HUDEP-2 (cell line): ENCODE measurements at regions not wholly inside any gene's neighbourhood (a gene's known extent, or its start where the extent isn't known, plus 50 kb on each side); places are given as distances from the start of the nearest gene placed in this dataset.
A peak's percentile ranks its signal among the peaks of the same experiment; 100 is the strongest.
"Not testable (repeated sequence)": the region's sequence is repeated elsewhere in the genome, so short reads cannot be mapped to it uniquely, and the experiment has no call there.

Source experiments
- DNase-seq, 76 experiments: peaks; one replicate each; lab custom pipeline; 2025; ENCODE audit not compliant: unreplicated experiment in 76 of 76; lab: John Stamatoyannopoulos, UW

DNA sequence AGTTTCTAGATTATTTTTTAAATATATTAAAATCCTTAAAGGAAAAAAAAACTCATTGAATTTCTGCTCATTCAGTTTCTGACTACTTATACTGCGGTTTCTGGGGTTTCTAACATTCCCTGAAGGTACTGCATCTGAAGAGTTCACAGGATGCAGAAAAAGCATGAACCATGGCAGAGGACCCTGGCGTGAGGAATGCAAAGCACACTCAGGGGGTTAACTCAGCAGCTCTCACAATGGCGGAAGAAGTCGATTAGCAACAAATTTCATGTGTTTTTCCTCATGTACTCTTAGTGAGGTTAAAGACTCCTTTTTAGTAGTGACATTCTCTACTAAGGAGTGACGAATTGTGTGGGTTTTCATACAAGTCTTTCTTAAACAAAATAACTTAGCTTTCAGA is 975.6 kb downstream of the NCAM2 start:
- DNase-seq, result no peak

DNA sequence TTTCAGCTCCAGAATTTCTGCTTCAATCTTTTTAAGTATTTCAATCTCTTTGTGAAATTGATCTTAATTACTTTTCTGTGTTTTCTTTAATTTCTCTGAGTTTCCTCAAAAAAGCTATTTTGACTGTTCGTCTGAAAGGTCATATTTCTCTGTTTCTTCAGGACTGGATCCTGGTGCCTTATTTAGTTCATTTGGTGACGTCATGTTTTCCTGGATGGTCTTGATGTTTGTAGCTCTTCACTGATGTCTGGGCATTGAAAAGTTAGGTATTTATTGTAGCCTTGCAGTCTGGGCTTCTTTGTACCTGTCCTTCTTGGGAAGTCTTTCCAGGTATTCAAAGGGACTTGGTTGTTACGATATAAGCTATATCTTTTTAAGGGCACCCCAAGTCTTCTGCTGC is 998.7 kb downstream of the NCAM2 start:
- DNase-seq, result no peak

DNA sequence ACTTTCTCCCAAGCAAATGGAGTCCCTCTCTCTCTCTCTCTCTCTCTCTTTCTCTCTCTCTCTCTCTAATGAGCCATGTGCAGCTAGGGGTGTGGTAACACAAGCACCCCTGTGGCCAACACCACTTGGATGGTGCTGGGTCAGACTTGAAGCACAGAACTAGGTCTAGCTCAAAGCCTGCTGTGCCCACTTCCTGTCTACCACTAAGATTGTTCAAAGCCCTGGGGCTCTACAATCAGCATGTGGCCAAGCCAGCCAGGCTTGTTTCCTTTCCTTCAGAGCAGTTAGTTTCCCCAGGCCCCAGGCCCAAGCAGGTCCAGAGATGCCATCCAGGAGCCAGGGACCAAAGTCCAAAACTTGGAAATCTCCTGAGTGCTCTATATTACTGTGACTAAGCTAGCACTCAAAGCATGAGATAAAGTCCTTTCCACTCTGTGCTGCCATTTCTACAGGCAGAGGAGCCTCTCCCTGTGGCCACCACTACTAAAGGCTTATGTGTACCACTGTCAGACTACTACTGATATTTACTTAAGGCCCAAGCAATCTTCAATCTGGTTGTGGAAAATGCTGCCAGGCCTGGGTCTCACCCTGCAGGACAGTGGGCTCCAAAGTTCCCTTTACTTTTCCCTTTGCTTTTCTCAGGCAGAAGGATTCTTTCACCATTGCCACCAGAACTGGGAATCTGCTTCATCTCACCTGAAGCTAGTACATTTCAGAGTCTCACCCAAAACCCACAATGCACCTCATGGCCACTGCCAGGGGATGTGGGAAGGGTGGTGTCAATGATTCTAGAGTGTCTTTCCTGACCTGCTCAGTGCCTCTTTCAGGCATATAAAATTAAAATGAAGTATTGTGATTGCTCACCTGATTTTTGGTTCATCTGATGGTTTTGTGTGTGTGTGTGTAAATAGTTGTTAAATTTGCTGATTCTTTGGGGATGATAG is 999.5 kb downstream of the NCAM2 start:
- no peak for DNase-seq

DNA sequence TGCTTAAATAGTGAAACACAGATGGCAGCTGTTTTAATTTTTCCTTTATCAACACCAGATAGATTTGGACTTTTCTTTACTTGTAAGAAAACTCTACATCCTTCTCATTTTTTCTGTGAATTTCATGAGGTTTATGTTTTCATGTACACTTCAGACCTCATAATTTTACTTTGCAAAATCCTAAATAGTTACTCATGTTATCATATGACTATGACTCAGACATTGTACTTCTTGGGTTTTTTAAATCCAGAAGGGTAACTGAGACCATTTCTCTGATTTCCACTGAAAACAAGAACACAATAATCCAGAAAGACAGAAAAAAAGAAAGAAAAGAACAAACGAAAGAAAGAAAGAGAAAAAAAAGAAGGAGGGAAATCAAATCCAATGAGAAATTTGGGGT is 1021.6 kb downstream of the NCAM2 start:
- DNase-seq, result no peak

DNA sequence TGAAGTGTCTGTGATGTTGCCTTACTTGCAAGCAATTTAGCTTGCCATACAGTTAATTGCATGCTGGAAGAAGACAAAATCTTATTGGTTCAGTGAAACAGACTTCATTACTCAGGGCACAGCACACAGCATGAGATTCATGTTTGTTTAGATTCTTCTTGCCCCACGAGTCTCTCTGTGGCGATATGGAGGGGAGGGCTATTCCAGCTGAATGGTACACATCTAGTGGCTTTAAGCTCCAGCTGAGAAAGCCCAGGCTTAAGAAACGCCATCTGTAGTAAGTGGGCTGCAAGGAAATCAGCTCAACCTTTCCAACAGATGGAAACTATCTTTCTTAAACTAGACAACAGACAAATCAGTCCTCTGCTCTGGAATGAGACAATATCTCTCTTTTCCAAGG is 1022.0 kb downstream of the NCAM2 start:
- DNase-seq, result no peak

DNA sequence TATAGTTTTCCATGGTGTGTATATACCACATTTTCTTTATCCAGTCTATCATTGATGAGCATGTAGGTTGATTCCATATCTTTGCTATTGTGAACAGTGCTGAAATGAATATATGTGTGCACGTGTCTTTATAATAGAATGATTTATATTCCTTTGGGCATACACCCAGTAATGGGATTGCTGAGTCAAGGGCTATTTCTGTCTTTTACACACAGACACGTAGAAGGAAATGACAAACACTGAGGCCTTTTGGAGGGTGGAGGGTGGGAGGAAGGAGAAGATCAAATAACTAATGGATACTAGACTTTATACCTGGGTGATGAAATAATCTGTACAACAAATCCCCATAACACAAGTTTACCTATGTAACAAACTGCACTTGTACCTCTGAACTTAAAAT is 1025.7 kb downstream of the NCAM2 start:
- DNase-seq, result not testable (repeated sequence)

DNA sequence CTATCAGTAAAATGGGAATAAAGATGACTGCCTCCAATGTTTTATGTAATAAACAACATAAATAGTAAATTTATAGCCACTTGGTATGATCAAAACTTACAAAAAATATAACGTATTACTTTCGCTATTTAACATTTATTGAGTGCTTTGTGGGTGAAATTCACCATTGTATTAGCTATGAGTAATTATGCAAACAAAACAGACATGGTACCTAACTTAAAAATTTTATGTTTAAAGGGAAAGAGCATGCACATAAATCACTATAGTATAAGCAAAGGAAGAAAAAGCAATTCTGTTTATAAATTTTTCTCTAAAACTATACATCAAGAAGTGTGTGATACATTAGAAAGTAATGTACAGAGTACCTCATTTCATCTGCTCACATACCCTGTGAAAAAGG is 1046.2 kb downstream of the NCAM2 start:
- DNase-seq, result no peak

DNA sequence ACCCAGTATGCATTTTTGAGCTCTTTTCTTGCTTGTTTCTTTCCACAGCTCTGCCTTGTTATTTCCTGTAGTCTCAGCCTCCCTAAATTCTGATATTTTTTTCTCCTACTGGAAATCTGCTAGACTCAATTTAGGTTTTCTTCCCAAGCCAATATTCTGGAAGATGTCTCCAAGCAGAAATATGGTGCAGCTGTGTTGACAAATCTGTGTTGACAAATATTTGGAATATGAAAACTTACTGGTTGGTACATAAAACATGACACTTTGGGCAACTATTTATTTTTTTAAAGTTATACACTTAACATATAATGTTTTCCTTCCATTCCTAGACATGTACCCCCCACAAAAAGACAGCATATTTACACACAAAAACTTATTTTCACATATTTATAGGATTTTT is 1048.4 kb downstream of the NCAM2 start:
- no peak for DNase-seq

DNA sequence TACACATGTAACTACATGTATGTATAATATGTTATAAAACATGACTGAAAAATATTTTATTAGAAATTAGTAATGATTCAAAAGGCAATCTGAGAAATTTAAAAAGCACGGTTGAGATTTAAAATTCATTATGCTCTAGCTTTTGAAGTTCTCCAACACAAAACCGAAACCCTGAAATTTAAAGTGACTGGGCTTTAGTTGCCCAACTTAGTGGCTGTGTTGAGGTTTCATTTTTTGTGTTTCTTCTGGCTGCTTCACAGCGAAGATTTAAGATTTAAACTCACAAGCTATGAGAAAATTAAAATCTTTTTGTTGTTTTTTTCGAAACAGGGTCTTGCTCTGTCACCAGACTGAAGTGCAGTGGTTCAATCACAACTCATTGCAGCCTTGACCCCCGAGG is 1058.7 kb downstream of the NCAM2 start:
- DNase-seq, result no peak

DNA sequence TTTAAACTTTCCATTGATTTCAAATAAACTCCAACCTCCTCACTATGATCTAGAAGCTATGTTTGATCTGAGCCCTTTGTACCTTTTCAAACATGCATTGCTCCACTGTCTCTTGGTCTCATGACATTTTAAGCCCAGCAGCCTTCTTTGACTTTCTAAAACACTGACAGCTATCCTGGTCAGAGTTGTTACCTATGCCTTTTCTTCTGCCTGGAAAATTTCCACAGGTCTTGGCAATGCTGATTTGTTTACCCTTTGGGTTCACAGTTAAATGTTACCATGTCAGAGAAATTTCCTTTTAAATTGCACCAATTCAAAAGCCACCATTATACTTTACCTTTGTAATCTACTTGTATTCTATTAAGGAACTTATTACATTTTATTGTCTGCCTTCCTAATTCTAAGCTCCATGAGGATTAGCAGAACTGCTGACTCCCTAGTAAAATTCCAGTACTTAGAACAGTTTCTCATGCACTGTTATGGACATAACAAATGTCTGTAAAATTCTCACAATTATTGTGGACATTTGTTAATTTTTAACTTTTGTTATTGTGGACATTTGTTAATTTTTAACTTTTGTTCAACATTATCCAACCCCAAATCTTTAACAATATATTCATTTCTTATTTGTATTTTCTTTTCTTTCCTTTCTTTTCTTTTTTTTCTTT is 1064.4 kb downstream of the NCAM2 start:
- no peak for DNase-seq

DNA sequence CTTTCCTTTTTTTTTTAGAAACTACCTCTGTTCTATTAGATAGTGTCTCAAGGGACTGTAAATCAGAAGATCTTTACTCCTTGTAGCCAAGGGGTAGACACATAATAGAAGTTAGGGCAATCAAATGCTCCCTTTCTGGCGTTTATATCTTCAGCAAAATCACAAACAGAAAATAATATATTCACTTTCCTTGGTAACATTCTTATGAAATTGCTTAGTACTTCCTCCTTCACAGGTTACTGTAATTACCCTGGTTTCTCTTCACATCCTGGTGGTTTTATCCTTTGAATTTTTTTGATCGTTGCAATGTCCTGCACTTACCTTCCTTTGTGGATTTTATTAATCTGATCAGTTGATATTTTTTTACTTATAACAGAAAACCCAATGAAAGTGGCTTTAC is 1064.9 kb downstream of the NCAM2 start:
- no peak for DNase-seq

DNA sequence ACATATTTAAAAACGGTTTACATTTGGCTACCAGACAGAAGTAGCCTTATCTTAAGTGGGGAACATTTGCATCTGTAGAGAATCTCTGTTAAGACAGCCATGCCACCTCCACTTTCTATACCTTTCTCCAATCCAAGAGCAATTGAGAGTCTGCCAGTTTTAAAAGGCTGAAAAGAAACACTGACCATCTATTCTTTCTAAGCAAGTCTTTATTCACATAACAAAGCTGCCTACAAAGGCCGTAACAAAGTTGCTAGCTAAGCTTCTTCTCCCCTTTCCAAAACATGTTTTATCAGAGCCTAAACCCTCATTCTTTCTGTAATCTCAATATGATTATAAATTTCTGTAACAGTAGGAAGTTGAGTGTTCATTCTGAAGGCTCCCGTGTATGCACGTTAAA is 1078.3 kb downstream of the NCAM2 start:
- DNase-seq, result no peak

DNA sequence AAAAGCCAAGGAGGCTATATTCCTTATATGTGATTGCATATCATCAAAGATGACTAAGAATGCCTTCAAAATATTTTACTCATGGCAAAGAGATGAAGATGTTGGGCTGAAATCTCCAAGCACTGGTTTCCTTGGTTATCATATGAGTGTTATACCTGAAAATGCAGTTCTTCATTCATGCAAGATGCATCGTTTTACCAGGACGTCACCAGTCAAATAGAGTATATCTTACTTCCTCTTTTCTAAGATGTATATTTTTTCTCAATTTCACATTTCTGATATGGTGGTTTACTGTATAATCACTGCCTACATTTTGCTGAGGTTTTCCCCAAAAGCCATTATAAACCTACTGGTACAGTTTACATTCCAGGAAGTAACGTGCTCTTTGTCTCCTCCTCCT is 1085.7 kb downstream of the NCAM2 start:
- DNase-seq, result no peak

DNA sequence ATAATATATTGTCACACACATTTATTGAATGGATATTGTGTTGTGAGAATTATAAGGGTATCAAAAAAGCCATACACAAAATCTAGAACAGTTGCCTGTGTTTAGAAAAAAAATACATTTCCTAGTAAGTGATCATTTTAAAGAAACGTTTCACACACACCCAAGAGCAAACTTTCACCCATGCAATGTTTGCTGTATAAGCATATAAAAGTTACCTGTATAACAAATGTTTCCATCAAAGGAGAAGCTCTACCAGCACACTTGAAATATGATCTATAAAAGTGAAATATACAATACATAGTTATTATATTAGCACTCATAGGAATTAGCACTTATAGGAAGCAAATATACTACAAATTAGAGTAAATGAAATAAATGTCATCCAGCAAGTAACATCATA is 1098.1 kb downstream of the NCAM2 start:
- no peak for DNase-seq

DNA sequence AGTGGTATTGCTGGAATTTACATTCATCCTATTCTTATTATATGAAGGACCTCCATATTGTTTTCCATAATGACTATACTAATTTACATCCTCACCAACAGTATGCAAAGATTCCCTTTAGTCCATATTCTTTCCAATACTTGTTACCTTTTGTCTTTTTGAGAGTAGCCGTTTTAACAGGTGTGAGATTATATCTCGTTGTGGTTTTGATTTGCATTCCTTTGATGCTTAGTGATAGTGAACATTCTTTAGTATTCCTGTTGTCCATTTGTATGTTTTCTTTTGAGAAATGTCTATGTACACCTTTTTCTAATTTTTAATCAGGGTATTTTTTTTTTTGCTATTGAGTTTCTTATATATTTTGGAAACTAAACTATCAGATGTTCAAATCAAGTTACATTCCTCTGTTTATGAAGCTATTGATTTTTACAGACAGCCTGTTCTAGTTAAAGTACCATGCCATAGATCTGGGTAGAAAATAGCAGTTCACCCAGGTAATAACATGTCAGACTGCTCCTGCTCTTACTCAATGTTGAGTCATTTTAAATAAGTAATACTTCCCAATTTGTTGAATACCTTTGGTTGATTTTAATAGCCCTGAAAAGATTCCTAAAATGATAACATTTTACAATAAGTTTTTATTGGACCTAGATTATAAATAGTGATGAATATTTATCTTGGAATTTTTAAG is 1108.7 kb downstream of the NCAM2 start:
- DNase-seq, result no peak

DNA sequence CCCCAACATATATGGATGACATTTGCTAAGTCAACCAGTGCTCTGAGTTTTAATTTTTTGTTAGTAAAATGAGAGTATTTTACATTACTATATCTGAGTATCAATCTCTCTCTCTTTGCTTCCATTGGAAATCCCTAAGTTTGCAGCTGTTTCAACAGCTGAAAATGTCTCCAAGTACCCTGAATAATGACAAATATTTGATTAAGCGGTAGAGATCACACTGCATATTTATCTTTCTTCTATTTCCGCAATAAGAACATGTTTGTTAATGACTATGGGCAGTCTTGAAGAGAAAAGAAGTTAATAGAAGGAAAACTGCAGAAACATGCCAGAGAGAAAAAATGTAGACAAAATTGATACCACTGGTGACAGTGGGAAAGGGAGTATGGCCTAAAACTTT is 1117.5 kb downstream of the NCAM2 start:
- no peak for DNase-seq

DNA sequence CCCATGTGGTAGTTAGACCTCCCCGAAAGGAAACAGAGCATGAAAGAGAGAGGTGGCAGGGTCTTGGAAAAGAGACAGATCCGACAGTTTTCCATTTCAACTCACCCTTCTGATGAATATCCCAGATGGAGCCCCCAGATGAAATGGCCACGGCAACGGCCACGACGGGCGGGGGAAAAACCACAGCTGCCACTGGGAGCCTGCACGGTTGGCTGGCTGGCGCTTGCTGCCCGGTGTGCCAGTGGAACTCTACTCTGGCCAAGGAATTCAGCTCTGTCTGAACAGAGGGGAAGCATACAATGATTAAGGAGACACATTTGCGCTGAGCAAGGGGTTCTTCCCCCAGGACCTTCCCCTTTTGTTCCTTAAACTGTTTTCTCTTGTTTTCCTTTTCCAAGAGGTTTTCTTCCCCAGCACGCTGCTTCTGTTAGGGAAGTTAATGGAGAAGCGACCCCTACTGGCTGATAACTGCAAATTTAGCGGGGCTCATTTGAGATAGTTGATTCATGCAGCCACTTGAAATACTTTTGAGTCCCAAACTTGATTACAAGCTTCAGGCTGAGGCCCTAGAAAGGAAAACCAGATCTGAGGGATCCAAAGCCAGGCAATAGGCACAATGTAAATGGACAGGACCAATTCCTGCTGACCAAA is 1122.5 kb downstream of the NCAM2 start:
- peak in 5 of 76 experiments; percentile 2 to 27 (median 3) for DNase-seq

DNA sequence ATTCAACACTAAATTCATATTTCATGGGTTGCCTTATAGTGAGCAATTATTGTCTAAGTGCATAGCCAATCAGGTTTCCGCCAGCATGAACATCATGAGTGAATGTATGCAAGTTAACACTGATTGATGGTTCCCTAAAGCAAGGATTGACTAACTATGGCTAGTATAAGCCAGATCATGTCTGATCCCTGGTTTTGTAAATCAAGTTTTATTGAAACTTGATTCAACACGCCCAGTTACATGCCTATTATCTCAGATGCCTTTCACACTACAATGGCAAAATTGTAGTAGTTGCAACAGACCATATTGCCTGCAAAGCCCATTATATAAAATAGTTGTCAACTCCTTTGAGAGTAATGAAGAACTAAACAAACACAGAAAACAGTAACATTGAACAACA is 1127.4 kb downstream of the NCAM2 start:
- DNase-seq, result no peak

DNA sequence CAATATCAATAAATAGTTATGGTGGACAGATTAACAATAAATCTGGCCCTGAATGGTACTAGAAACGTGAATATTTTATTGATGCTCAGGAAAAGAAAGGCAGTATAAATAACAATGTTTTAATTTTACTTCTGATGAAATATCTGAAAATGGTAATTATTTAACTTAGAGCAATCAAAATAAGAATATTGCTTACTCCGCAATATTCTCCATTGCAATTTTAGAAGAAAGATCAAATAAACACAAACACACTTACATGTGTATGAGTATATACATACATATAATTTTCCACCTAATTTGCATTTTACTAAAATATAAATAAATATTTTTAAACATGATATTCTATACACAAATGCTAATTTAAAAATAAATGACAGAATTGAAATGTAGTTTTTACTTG is 1130.5 kb downstream of the NCAM2 start:
- no peak for DNase-seq

DNA sequence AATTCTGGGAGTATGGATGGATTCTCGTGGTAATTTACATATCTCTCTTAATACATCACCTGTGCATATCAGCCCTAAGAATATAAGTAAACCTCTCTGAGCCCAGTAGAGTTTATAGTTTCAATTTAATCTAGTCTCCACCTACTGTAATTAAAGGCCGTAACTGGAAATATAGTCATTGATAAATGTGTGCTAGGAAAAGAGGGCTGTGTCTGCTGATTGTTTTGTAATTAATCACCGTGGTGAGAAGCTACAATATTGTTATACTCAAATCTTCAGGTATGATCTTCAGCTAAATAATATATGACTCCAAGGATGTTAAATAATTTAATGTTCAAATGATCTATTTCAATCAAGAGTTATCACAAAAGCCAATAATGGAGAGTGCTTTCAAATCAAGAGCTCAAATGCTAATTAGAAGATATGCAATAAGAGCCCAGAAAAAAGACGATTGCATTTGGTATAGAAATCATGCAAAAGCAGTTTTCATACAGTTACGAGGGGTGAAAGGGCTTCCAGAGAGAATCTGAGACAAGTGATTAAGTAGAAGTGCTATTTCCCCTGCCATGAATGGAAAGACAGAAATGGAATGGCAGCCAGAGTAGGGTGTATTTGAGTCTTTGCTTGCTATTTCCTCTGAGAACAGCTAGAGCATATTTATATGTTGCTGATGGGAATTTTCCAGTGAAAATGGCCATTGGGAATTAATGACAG is 1134.3 kb downstream of the NCAM2 start:
- no peak for DNase-seq
